ENCODE measurements at regions not wholly inside any gene's neighbourhood (a gene's known extent, or its start where the extent isn't known, plus 50 kb on each side); places are given as distances from the start of the nearest gene placed in this dataset.

DNA sequence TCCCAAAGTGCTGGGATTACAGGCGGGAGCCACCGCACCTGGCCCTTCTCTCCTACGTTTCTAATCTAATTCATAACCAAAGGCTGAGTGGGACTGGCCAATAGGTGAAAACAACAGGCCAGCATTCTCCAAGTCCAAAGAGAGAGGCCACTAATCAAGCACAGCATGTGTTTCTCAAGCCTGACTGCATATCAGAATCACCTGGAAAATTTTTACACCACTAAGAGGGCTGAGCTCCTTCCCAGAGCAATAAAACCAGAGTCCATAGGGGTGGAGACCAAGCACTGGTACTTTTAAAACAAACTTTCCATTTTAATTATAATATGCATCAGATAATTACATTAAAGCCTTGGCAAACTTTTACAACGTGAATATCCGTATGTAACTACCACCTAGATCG, 254.4 kb downstream of the OPA1 start:
- DNase-seq (ENCODE audit: low spot score): no peak

- no peak for DNase-seq (ENCODE audit: low spot score)
These were observed 255.5 kb downstream of the OPA1 start for GRCh38 chr3:193848547-193848946.

DNA sequence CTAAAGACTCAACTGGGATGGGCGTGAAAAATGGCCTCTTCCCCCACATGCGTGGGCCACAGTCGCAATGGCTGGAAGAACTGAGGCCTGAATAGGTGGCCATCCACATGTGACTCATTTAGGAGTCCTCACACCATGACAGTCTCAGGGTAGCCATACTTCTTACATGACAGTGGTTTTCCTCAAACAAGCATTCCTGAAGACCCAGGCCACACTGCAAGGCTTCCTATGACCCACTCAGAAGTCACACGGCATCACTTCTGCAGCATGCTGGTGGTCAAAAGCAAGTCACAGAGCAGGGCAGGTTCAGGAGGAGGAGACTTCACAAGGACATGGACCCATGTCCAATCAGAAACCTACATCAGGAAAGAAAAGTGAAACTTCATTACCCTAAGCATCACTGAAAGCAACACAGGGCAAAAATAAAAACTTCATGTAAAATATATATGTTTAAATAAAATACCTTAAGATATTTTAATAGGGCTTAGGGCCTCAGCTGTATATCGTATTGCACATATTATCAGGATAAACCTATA, 257.1 kb downstream of the OPA1 start:
- no peak for DNase-seq (ENCODE audit: low spot score)

GRCh38 chr3:193851428-193851847, 258.4 kb downstream of the OPA1 start:
- no peak for DNase-seq (ENCODE audit: low spot score)

- no peak for DNase-seq (ENCODE audit: low spot score)
These were observed 259.1 kb downstream of the OPA1 start for GRCh38 chr3:193851941-193852674.

DNA sequence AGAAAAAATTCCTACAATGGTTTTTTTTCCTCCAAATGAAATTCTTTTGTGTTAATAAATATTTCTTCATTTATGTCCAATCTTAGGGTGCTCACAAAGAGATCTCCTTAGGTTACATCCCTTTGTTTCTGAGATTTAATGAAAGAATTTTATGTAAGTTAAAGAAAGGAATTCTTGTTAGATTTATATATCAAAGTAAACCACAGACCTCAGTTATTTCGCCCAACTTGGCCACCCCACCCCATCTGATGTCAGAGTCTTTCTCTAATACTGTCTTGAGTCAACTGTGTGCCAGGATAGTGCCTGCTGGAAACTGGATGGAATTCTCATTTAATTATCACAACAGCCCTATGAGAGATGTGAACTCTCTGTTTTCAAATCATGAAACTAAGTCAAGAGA, 259.9 kb downstream of the OPA1 start:
- DNase-seq (ENCODE audit: low spot score): no peak

GRCh38 chr3:193853511-193854219, 260.7 kb downstream of the OPA1 start:
- DNase-seq (ENCODE audit: low spot score): no peak

GRCh38 chr3:193857996-193858395, 265.0 kb downstream of the OPA1 start:
- no peak for DNase-seq (ENCODE audit: low spot score)

DNA sequence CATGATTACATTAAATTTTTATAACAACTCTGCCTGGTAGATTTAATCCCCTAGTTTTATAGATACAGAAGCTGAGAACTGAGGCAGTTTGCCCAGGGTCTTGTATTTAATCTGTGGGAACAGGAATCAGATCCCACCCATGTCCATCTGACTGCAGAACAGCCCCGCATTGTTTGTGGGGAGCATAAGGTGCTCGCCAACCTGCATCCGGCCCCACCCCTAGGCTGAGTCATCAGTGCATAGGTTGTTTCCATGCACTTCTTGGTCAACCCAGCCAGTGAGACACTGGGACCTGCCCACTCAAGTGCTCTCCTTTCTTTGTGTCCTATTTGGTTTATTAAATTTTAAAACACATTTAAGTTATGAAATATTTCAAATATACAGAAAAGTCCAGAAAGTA, 266.2 kb downstream of the OPA1 start:
- no peak for DNase-seq (ENCODE audit: low spot score)

- DNase-seq (ENCODE audit: low spot score): no peak
These were observed 268.0 kb downstream of the OPA1 start for GRCh38 chr3:193861012-193861411.

GRCh38 chr3:193862843-193863242, 269.8 kb downstream of the OPA1 start:
- DNase-seq (ENCODE audit: low spot score): no peak

DNA sequence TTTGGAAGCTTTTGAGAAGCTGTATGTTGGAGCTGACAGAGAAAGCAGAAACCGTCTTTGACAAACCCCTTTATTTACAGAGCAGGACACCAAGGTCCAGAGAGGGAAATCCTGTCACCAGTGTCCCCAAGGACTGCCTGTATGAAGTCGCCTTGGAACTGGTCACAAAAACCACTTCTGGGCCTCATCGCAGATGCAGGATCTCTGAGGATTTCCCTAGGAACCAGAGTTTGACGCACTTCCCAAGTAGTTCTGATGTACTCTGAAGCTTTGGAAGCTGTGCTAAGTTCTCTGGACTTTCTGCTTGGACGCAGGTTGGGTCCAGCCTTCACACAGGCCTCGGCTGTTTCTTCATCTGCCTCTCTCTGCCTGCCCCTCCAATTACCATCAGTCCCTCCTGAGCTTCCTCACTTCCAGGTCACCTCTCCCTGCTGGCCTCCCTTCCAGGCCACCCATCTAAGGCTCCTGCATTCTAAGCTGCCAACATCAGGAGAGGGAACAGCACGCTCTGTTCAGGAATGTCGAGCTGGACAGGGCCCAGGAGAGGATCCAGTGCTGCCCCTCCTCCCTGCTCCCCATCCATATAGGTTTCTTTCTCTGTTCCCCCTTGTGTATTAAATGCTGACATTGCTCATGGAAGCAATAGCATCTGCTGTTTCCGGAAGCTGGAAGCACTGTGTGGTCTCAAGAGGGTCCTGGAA, 270.8 kb downstream of the OPA1 start:
- no peak for DNase-seq (ENCODE audit: low spot score)

- DNase-seq (ENCODE audit: low spot score): no peak
These were observed 270.6 kb upstream of the HES1 start for GRCh38 chr3:193865339-193865738.

- DNase-seq (ENCODE audit: low spot score): no peak
These were observed 270.0 kb upstream of the HES1 start for GRCh38 chr3:193865896-193866480.

GRCh38 chr3:193868590-193868989, 267.4 kb upstream of the HES1 start:
- no peak for DNase-seq (ENCODE audit: low spot score)

DNA sequence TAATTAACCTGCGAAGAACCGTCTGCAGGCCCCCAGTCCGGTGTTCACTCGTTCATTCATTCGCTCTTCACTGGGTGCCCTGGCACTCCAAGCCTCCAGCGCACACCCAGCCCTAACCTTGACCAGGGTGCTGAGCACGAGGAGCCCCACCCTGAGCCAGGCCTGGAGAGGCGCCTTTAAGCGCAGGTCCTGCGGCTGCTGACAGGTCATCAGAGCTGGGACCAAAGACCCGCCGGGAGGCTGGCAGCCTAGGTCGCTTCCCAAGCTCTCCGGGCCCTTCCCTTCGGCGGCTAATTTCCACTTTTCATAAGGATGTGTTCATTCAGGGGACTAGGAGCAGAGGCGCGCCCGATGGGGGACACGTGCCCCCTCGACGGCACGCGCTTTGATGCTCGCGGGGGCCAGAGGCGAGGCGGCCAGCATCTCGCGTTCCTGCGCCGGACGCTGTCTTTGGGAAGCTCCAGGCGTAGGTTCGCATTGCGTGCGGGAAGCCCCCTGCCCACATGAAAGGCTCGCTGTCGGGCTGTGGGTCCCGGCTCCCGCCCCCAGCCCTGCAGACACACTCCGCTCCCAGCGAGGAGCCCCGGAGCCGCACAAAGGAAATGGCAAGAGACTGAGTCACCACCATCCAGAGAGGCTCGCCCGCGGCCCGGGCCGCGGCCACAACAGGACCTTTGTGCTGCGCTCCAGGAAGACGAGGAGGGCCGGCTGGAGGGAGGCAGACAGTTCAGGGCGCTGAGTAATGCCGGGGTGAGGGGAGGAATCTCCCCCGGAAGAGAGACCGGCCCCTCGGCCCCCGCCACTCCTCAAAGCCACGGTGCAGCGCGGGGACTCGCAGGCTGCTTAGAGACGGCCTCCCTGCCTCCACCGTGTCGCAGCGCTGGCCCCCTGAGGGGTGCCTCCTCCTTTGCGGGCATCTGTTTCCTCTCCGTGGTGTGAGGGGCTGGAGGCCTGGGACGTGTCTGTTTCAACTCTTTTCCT, 266.4 kb upstream of the HES1 start:
- peak; percentile 71 for DNase-seq (ENCODE audit: low spot score)

- no peak for DNase-seq (ENCODE audit: low spot score)
These were observed 265.4 kb upstream of the HES1 start for GRCh38 chr3:193870376-193871219.

DNA sequence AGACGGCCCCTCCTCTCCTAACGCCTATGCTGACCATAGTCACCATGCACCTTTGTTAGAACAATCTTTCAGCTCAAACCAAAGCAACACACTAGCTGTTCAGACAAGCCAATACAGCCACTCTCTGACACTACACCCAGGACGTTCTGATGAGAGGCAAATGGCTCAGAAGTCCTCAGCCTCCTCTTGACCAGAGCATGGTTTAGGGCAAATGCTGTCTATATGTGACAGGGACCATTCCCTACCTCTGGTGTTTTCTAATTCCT, 264.8 kb upstream of the HES1 start:
- no peak for DNase-seq (ENCODE audit: low spot score)

DNA sequence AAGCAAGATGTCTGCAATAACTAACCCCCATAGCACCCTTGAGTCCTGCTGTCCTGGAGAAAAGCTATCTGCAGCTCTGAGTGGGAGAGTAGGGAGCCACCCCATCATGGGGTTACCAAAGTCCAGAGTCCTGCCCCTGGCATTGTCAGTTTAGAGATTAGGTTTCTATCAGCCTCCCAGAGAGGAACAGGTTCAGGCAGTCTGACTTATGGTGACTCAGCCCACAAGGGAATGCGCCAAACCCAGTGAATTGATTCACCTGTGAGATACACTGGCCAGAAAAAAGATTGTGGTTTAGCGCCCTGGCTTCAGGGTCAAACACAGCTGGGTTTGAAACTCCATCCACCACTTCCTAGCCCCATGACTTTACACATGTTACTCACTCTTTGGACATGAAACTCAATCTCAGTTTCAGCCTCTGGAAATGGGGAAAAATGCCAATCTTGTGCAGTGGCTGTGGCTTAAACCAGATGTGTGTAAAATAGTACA, 263.6 kb upstream of the HES1 start:
- peak; percentile 92 for DNase-seq (ENCODE audit: low spot score)
